H1 (cell line): ENCODE measurements at regions not wholly inside any gene's neighbourhood (a gene's known extent, or its start where the extent isn't known, plus 50 kb on each side); places are given as distances from the start of the nearest gene placed in this dataset.

Experiments
- CTCF ChIA-PET: fragments of 300-600 bp; sonication (Branson Sonifier 250); formaldehyde crosslinking; loops from one replicate; lab custom pipeline; 2021; ENCODE audit not compliant: partially characterized antibody; lab: Charles Lee
- POLR2A ChIA-PET: fragments of 300-600 bp; sonication (Branson Sonifier 250); formaldehyde crosslinking; loops from one replicate; lab custom pipeline; 2021; ENCODE audit warnings: inconsistent platforms; ENCODE audit not compliant: partially characterized antibody; lab: Charles Lee
- DNase-seq, 2 experiments: peaks; one replicate each; pipeline versions ENCODE4 v3.0.0 to v3.0.0-alpha.2; 2010 to 2022; ENCODE audit warnings: low spot score in 2 of 2, low read depth in 1 of 2, mixed read lengths in 1 of 2
- FAIRE-seq: peaks from 2 replicates; lab custom pipeline; 2011; peaks lifted over from hg19 to GRCh38; lab: Jason Lieb, UNC
- H2AFZ ChIP-seq: 2 replicates; pipeline ENCODE4 v1.8.1; 2012; ENCODE audit warnings: low read length, inconsistent platforms
- H2AK5ac ChIP-seq: 2 replicates; pipeline ENCODE4 v1.6.1; 2013; ENCODE audit warnings: low read depth, low read length
- H2BK120ac ChIP-seq: replicated peaks from 2 replicates; pipeline ENCODE3; 2013; ENCODE audit warnings: low read depth, low read length, inconsistent platforms
- H2BK12ac ChIP-seq: 2 replicates; pipeline ENCODE4 v1.6.1; 2013; ENCODE audit warnings: low read depth, low read length
- H2BK15ac ChIP-seq: 2 replicates; pipeline ENCODE4 v1.6.1; 2013; ENCODE audit warnings: low read length
- H2BK20ac ChIP-seq: 2 replicates; pipeline ENCODE4 v1.6.1; 2013; ENCODE audit warnings: low read length
- H2BK5ac ChIP-seq: 2 replicates; pipeline ENCODE4 v1.6.1; 2013; ENCODE audit warnings: low read depth, low read length
- H3K14ac ChIP-seq: 2 replicates; pipeline ENCODE4 v1.6.1; 2013; ENCODE audit warnings: inconsistent platforms; ENCODE audit not compliant: insufficient read length
- H3K18ac ChIP-seq: 2 replicates; pipeline ENCODE4 v1.6.1; 2013; ENCODE audit warnings: low read length; ENCODE audit errors: extremely low read depth
- H3K23ac ChIP-seq: 2 replicates; pipeline ENCODE4 v1.6.1; 2013; ENCODE audit warnings: inconsistent platforms; ENCODE audit not compliant: insufficient read length
- H3K23me2 ChIP-seq: 2 replicates; pipeline ENCODE4 v1.6.1; 2013; ENCODE audit warnings: low read depth, low read length
- H3K27ac ChIP-seq: 2 replicates; pipeline ENCODE4 v1.6.1; 2011; ENCODE audit warnings: low read depth, low read length, inconsistent platforms
- H3K27me3 ChIP-seq, 4 experiments: replicated peaks in 1 of 4; 1 replicate in 1 of 4; 2 replicates in 3 of 4; pipeline versions ENCODE4 v1.6.1 to v1.8.1; 2011 to 2013; ENCODE audit warnings: low read length in 3 of 4, mild to moderate bottlenecking in 3 of 4, inconsistent platforms in 2 of 4, mixed read lengths in 2 of 4, moderate library complexity in 1 of 4; ENCODE audit not compliant: control insufficient read depth in 3 of 4, insufficient read depth in 3 of 4; ENCODE audit errors: extremely low read depth in 1 of 4
- H3K36me3 ChIP-seq, 4 experiments: 2 replicates each; pipeline versions ENCODE4 v1.6.1 to v1.8.1; 2011 to 2013; ENCODE audit warnings: mild to moderate bottlenecking in 4 of 4, low read length in 3 of 4, moderate library complexity in 2 of 4, control low read depth in 1 of 4, inconsistent platforms in 1 of 4; ENCODE audit not compliant: insufficient read depth in 4 of 4, control insufficient read depth in 2 of 4
- H3K4ac ChIP-seq: replicated peaks from 2 replicates; pipeline ENCODE3; 2013; ENCODE audit warnings: low read length, low read depth, mixed read lengths, inconsistent platforms; ENCODE audit not compliant: insufficient read length
- H3K4me1 ChIP-seq, 4 experiments: replicated peaks in 1 of 4; 1 replicate in 1 of 4; 2 replicates in 3 of 4; pipeline versions ENCODE4 v1.6.1 to v1.8.1; 2011 to 2013; ENCODE audit warnings: low read length in 3 of 4, inconsistent platforms in 2 of 4, mixed read lengths in 1 of 4; ENCODE audit not compliant: insufficient read depth in 4 of 4, control insufficient read depth in 3 of 4
- H3K4me2 ChIP-seq, 2 experiments: 2 replicates each; pipeline versions ENCODE4 v1.6.1 to v1.8.1; 2011 to 2013; ENCODE audit warnings: low read depth in 2 of 2, low read length in 2 of 2, control low read depth in 1 of 2, inconsistent platforms in 1 of 2, mild to moderate bottlenecking in 1 of 2; ENCODE audit not compliant: insufficient read depth in 1 of 2
- H3K4me3 ChIP-seq, 4 experiments: fragments of 200-600, 300-600 bp in 1 of 4; sonication (generic), shearing (Covaris generic), sonication (Bioruptor Twin) in 1 of 4; 2 replicates each; pipeline versions ENCODE4 v1.5.1 to v1.8.1; 2011 to 2016; ENCODE audit warnings: low read length in 4 of 4, low read depth in 3 of 4, control low read depth in 2 of 4, inconsistent platforms in 2 of 4, mild to moderate bottlenecking in 2 of 4, mixed read lengths in 1 of 4, moderate library complexity in 1 of 4; ENCODE audit not compliant: insufficient read depth in 2 of 4; ENCODE audit errors: extremely low read depth in 1 of 4
- H3K56ac ChIP-seq: replicated peaks from 2 replicates; pipeline ENCODE3; 2013; ENCODE audit warnings: low read depth, mild to moderate bottlenecking, mixed read lengths, low read length, inconsistent platforms; ENCODE audit not compliant: insufficient read length
- H3K79me1 ChIP-seq: 2 replicates; pipeline ENCODE4 v1.6.1; 2013; ENCODE audit warnings: low read depth, low read length, control low read depth
- H3K79me2 ChIP-seq, 2 experiments: 2 replicates each; pipeline versions ENCODE4 v1.6.1 to v1.8.1; 2012 to 2013; ENCODE audit warnings: low read length in 2 of 2, mild to moderate bottlenecking in 2 of 2, inconsistent platforms in 1 of 2; ENCODE audit not compliant: insufficient read depth in 2 of 2, control insufficient read depth in 1 of 2
- H3K9ac ChIP-seq, 4 experiments: replicated peaks in 1 of 4; 1 replicate in 1 of 4; 2 replicates in 3 of 4; pipeline versions ENCODE4 v1.6.1 to v1.8.1; 2011 to 2013; ENCODE audit warnings: low read depth in 3 of 4, low read length in 3 of 4, control low read depth in 2 of 4, mild to moderate bottlenecking in 2 of 4, moderate library complexity in 2 of 4, inconsistent platforms in 1 of 4; ENCODE audit errors: extremely low read depth in 1 of 4
- H3K9me3 ChIP-seq, 2 experiments: 2 replicates each; pipeline versions ENCODE4 v1.6.1 to v1.8.1; 2012 to 2013; ENCODE audit warnings: mild to moderate bottlenecking in 2 of 2, moderate library complexity in 2 of 2, control low read depth in 1 of 2, inconsistent platforms in 1 of 2, low read depth in 1 of 2, low read length in 1 of 2, mixed read lengths in 1 of 2; ENCODE audit not compliant: insufficient read depth in 2 of 2
- H4K20me1 ChIP-seq, 2 experiments: replicated peaks in 1 of 2; 2 replicates each; pipeline versions ENCODE3 to v1.8.1; 2011 to 2013; ENCODE audit warnings: inconsistent platforms in 2 of 2, low read length in 2 of 2, mild to moderate bottlenecking in 1 of 2; ENCODE audit not compliant: insufficient read depth in 2 of 2, control insufficient read depth in 1 of 2
- H4K5ac ChIP-seq: 2 replicates; pipeline ENCODE4 v1.6.1; 2013; ENCODE audit warnings: low read length, low read depth, mixed read lengths, inconsistent platforms; ENCODE audit not compliant: insufficient read length
- H4K8ac ChIP-seq: 2 replicates; pipeline ENCODE4 v1.8.0; 2013; ENCODE audit warnings: mild to moderate bottlenecking, moderate library complexity, low read length, inconsistent platforms; ENCODE audit not compliant: insufficient read depth; ENCODE audit errors: extremely low read depth
- H4K91ac ChIP-seq: replicated peaks from 2 replicates; pipeline ENCODE3; 2013; ENCODE audit warnings: low read length, mixed read lengths, inconsistent platforms; ENCODE audit not compliant: insufficient read length
- BRCA1 ChIP-seq: IDR thresholded peaks from 2 replicates; pipeline ENCODE4 v1.6.1; 2012; ENCODE audit warnings: low read depth, low read length, improper control_type of control experiment
- CEBPB ChIP-seq: IDR thresholded peaks from 2 replicates; pipeline ENCODE4 v1.6.1; 2012; ENCODE audit warnings: low read depth, low read length
- CHD2 ChIP-seq: IDR thresholded peaks from 2 replicates; pipeline ENCODE4 v1.6.1; 2012; ENCODE audit warnings: low read length, improper control_type of control experiment
- EP300 ChIP-seq, 2 experiments: IDR thresholded peaks; 1 replicate in 1 of 2; 2 replicates in 1 of 2; pipeline ENCODE4 v1.6.1; 2011 to 2012; ENCODE audit warnings: low read depth in 2 of 2, low read length in 2 of 2, mild to moderate bottlenecking in 2 of 2, borderline replicate concordance in 1 of 2, inconsistent platforms in 1 of 2, moderate library complexity in 1 of 2
- HDAC2 ChIP-seq, 2 experiments: fragments of 300-600 bp in 1 of 2; sonication (generic) in 1 of 2; IDR thresholded peaks; 2 replicates each; pipeline ENCODE4 v1.6.1; 2011 to 2012; ENCODE audit warnings: low read depth in 2 of 2, low read length in 2 of 2, mild to moderate bottlenecking in 2 of 2, moderate library complexity in 2 of 2, borderline replicate concordance in 1 of 2, inconsistent platforms in 1 of 2
- PHF8 ChIP-seq: fragments of 200-600 bp; sonication (generic); conservative IDR thresholded peaks from 2 replicates; pipeline ENCODE4 v1.7.1; 2012; ENCODE audit warnings: low read depth, mild to moderate bottlenecking, inconsistent platforms, low read length, moderate library complexity
- POLR2AphosphoS5 ChIP-seq: IDR thresholded peaks from 2 replicates; pipeline ENCODE4 v1.6.1; 2011; ENCODE audit warnings: low read depth, low read length
- POU5F1 ChIP-seq: IDR thresholded peaks from 2 replicates; pipeline ENCODE4 v1.6.1; 2011; ENCODE audit warnings: low read depth, mild to moderate bottlenecking, low read length, moderate library complexity
- RAD21 ChIP-seq, 2 experiments: IDR thresholded peaks in 1 of 2; conservative IDR thresholded peaks in 1 of 2; 2 replicates each; pipeline ENCODE4 v1.6.1; 2011; ENCODE audit warnings: low read depth in 2 of 2, low read length in 2 of 2, improper control_type of control experiment in 1 of 2, inconsistent platforms in 1 of 2, mild to moderate bottlenecking in 1 of 2, moderate library complexity in 1 of 2
- SIN3A ChIP-seq, 2 experiments: IDR thresholded peaks in 1 of 2; conservative IDR thresholded peaks in 1 of 2; 2 replicates each; pipeline ENCODE4 v1.6.1; 2011 to 2012; ENCODE audit warnings: low read length in 2 of 2, improper control_type of control experiment in 1 of 2, low read depth in 1 of 2, mild to moderate bottlenecking in 1 of 2
- SP1 ChIP-seq: IDR thresholded peaks from 2 replicates; pipeline ENCODE4 v1.6.1; 2011; ENCODE audit warnings: low read depth, low read length
- SP2 ChIP-seq: IDR thresholded peaks from 2 replicates; pipeline ENCODE4 v1.6.1; 2012; ENCODE audit warnings: mild to moderate bottlenecking, low read length, inconsistent platforms
- SP4 ChIP-seq: IDR thresholded peaks from 2 replicates; pipeline ENCODE4 v1.6.1; 2012; ENCODE audit warnings: low read length, inconsistent platforms
- TCF12 ChIP-seq: IDR thresholded peaks from 2 replicates; pipeline ENCODE4 v1.6.1; 2011; ENCODE audit warnings: low read depth, mild to moderate bottlenecking, low read length
- ZNF274 ChIP-seq: IDR thresholded peaks from 2 replicates; pipeline ENCODE4 v1.7.0; 2012; ENCODE audit warnings: low read length, borderline replicate concordance; ENCODE audit errors: extremely low read depth
- WGBS, 2 experiments: shearing (Covaris generic) in 1 of 2; methylation state at CpG; one replicate each; pipeline versions ENCODE4 v1.1.6 to v1.1.7; 2013 to 2015; ENCODE audit warnings: low lambda C conversion rate in 2 of 2, mixed read lengths in 2 of 2, inconsistent platforms in 1 of 2, low coverage in 1 of 2, missing lambda C conversion rate in 1 of 2; ENCODE audit not compliant: insufficient replicate concordance in 2 of 2, insufficient coverage in 1 of 2, insufficient read length in 1 of 2; ENCODE audit errors: extremely low coverage in 1 of 2, missing lambda C conversion rate in 1 of 2; 5-methylcytosine and 5-hydroxymethylcytosine counted together

GRCh38 chr11:24391167-24391566 lies 105.7 kb upstream of the LUZP2 start:
- Histone ChIP-seq H2BK12ac (no peak overlapping the region), H4K5ac (no peak overlapping the region), H2BK120ac (no peak overlapping the region), H2BK20ac (no peak overlapping the region), H3K4me3 (no peak overlapping the region), H4K20me1 (no peaks in the 10 kb centered on the region), H3K9me3 (no peaks in the 10 kb centered on the region), H3K4me2 (no peak overlapping the region), H3K4me1 (no peaks in the 10 kb centered on the region), H2AFZ (no peak overlapping the region), H3K27me3 (no peaks in the 10 kb centered on the region), H2AK5ac (no peak overlapping the region), H3K27ac (no peak overlapping the region), H3K18ac (no peak overlapping the region), H3K23ac (no peak overlapping the region), H3K79me2 (no peaks in the 10 kb centered on the region), H4K8ac (no peak overlapping the region), H2BK15ac (no peak overlapping the region), H3K14ac (no peak overlapping the region), H3K56ac (no peak overlapping the region), H3K36me3 (no peaks in the 10 kb centered on the region), H3K23me2 (no peaks in the 10 kb centered on the region), H3K79me1 (no peaks in the 10 kb centered on the region), H3K9ac (no peak overlapping the region), H3K4ac (no peak overlapping the region), H2BK5ac (no peak overlapping the region), H4K91ac (no peak overlapping the region)
- ChIA-PET CTCF (no interaction called here), POLR2A (no interaction called here)
- no peak for DNase-seq
- 92% methylated on average over 3 of the region's 3 CpGs; no CpG with 5 or more reads in 1 of the 2 experiments for WGBS, 2 experiments
- no peak for TF ChIP-seq POLR2AphosphoS5
- TF ChIP-seq ZNF274, result no peak
- TF ChIP-seq SP1, result no peak
- no peak for TF ChIP-seq CHD2
- no peak for TF ChIP-seq SP2
- no peak for TF ChIP-seq CEBPB
- TF ChIP-seq POU5F1, result no peak
- no peak for TF ChIP-seq TCF12
- TF ChIP-seq SIN3A (conservative IDR thresholded peaks at IDR 0.05 in 1 of 2, IDR thresholded peaks at IDR 0.05 in 1 of 2; ENCODE audit: low read depth in 1 of 2, low read length in 2 of 2), result no peak
- TF ChIP-seq HDAC2 (IDR thresholded peaks at IDR 0.05; ENCODE audit: borderline replicate concordance in 1 of 2, low read depth in 2 of 2, low read length in 2 of 2), result no peak
- TF ChIP-seq BRCA1, result no peak
- TF ChIP-seq RAD21 (IDR thresholded peaks at IDR 0.05 in 1 of 2, conservative IDR thresholded peaks at IDR 0.05 in 1 of 2; ENCODE audit: low read depth in 2 of 2, low read length in 2 of 2), result no peak
- no peak for TF ChIP-seq EP300 (IDR thresholded peaks at IDR 0.05; ENCODE audit: borderline replicate concordance in 1 of 2, low read depth in 2 of 2, low read length in 2 of 2)
- TF ChIP-seq SP4, result no peak
- no peak for TF ChIP-seq PHF8
- no peak for FAIRE-seq
